GM12878 (cell line): ENCODE measurements at regions not wholly inside any gene's neighbourhood (a gene's known extent, or its start where the extent isn't known, plus 50 kb on each side); places are given as distances from the start of the nearest gene placed in this dataset.

ENCODE experiments used
- ATAC-seq: fragments of 200-7000 bp; cut with Tn5 transposase; 3 replicates; pipeline ENCODE4 v1.9.1; 2020; ENCODE audit warnings: mild to moderate bottlenecking, moderate library complexity
- BruUV-seq: library from RNA; stranded (reverse); fragments of 400-500 nt; replicated peaks from 2 replicates; lab custom pipeline; 2021; lab: Mats Ljungman, UMichigan
- CTCF ChIA-PET: fragments of 300-600 bp; sonication (Branson Sonifier 250); formaldehyde crosslinking; extraction: SDS; loops from one replicate; lab custom pipeline; 2021; ENCODE audit warnings: inconsistent platforms; lab: Yijun Ruan, JAX
- POLR2A ChIA-PET: fragments of 350-600 bp; formaldehyde crosslinking; extraction: SDS; loops from one replicate; lab custom pipeline; 2021; ENCODE audit warnings: inconsistent platforms; lab: Charles Lee
- RAD21 ChIA-PET: fragments of 300-600 bp; sonication (Branson Sonifier 250); formaldehyde crosslinking; loops from one replicate; lab custom pipeline; 2023; ENCODE audit warnings: antibody characterized with exemption; ENCODE audit not compliant: unreplicated experiment; lab: Charles Lee
- SMC1A ChIA-PET: fragments of 300-600 bp; sonication (Branson Sonifier 250); formaldehyde crosslinking; loops from one replicate; lab custom pipeline; 2023; ENCODE audit not compliant: unreplicated experiment, uncharacterized antibody; lab: Charles Lee
- DNase-seq: peaks from one replicate; pipeline ENCODE4 v3.0.0-alpha.2; 2011; ENCODE audit warnings: low read depth, low spot score
- FAIRE-seq: peaks from 3 replicates; lab custom pipeline; 2011; peaks lifted over from hg19 to GRCh38; lab: Jason Lieb, UNC
- H2AFZ ChIP-seq: 2 replicates; pipeline ENCODE4 v1.6.0; 2011; ENCODE audit warnings: low read depth, low read length, control low read depth; ENCODE audit not compliant: control insufficient read depth
- H3K27ac ChIP-seq: 2 replicates; pipeline ENCODE4 v1.5.1; 2011; ENCODE audit warnings: control low read depth; ENCODE audit not compliant: control insufficient read depth, insufficient read depth
- H3K27me3 ChIP-seq, 2 experiments: replicated peaks in 1 of 2; 2 replicates each; pipeline versions ENCODE4 v1.6.0 to v1.6.1; 2011; ENCODE audit warnings: low read length in 1 of 2; ENCODE audit not compliant: control insufficient read depth in 2 of 2, insufficient read depth in 2 of 2
- H3K36me3 ChIP-seq, 2 experiments: 2 replicates each; pipeline ENCODE4 v1.5.1; 2011; ENCODE audit warnings: low read length in 1 of 2; ENCODE audit not compliant: control insufficient read depth in 2 of 2, insufficient read depth in 2 of 2
- H3K4me1 ChIP-seq: 2 replicates; pipeline ENCODE4 v1.6.1; 2011; ENCODE audit warnings: mild to moderate bottlenecking, low read length, moderate library complexity, mixed read lengths; ENCODE audit not compliant: control insufficient read depth, insufficient read depth
- H3K4me2 ChIP-seq: 2 replicates; pipeline ENCODE4 v1.6.0; 2011; ENCODE audit warnings: control low read depth; ENCODE audit not compliant: control insufficient read depth, insufficient read depth
- H3K4me3 ChIP-seq: fragments of 200-600 bp; sonication (generic); 2 replicates; pipeline ENCODE4 v1.5.1; 2016
- H3K79me2 ChIP-seq: 2 replicates; pipeline ENCODE4 v1.6.0; 2011; ENCODE audit warnings: low read length; ENCODE audit not compliant: control insufficient read depth, insufficient read depth
- H3K9ac ChIP-seq: 2 replicates; pipeline ENCODE4 v1.8.0; 2011; ENCODE audit warnings: low read length, control low read depth, mixed read lengths; ENCODE audit not compliant: control insufficient read depth, insufficient read depth
- H3K9me3 ChIP-seq: replicated peaks from 3 replicates; pipeline ENCODE4 v1.5.1; 2011; ENCODE audit warnings: mild to moderate bottlenecking, low read length; ENCODE audit not compliant: control insufficient read depth, insufficient read depth
- H4K20me1 ChIP-seq: 2 replicates; pipeline ENCODE4 v1.6.0; 2011; ENCODE audit not compliant: control insufficient read depth, insufficient read depth
- ATF7 ChIP-seq: fragments of 450-650 bp; IDR thresholded peaks from 2 replicates; pipeline ENCODE4 v1.6.1; 2016; ENCODE audit warnings: low read depth, mild to moderate bottlenecking
- DPF2 ChIP-seq: fragments of 450-650 bp; IDR thresholded peaks from 2 replicates; pipeline ENCODE4 v1.6.1; 2017; ENCODE audit warnings: mild to moderate bottlenecking
- FOS ChIP-seq: IDR thresholded peaks from 3 replicates; pipeline ENCODE4 v1.6.1; 2011; ENCODE audit warnings: borderline replicate concordance; ENCODE audit not compliant: insufficient read length; ENCODE audit errors: extremely low read depth
- FOXK2 ChIP-seq: fragments of 450-650 bp; IDR thresholded peaks from 2 replicates; pipeline ENCODE4 v1.6.1; 2017; ENCODE audit warnings: mild to moderate bottlenecking, moderate library complexity
- IRF4 ChIP-seq: IDR thresholded peaks from 2 replicates; pipeline ENCODE4 v1.6.1; 2011; ENCODE audit warnings: low read depth, low read length
- KDM1A ChIP-seq: fragments of 200-600 bp; sonication (generic); IDR thresholded peaks from 2 replicates; pipeline ENCODE4 v1.6.1; 2016; ENCODE audit warnings: borderline replicate concordance
- NFYA ChIP-seq: IDR thresholded peaks from 2 replicates; pipeline ENCODE4 v1.6.1; 2011; ENCODE audit warnings: low read depth, mild to moderate bottlenecking, low read length, improper control_type of control experiment, borderline replicate concordance
- SMARCA5 ChIP-seq: fragments of 450-650 bp; IDR thresholded peaks from 2 replicates; pipeline ENCODE4 v1.6.1; 2017; ENCODE audit warnings: mild to moderate bottlenecking
- SMC3 ChIP-seq: IDR thresholded peaks from 2 replicates; pipeline ENCODE4 v1.6.1; 2011; ENCODE audit warnings: low read length, improper control_type of control experiment, borderline replicate concordance
- SUPT20H ChIP-seq: IDR thresholded peaks from 2 replicates; pipeline ENCODE4 v1.6.1; 2011; ENCODE audit warnings: low read depth, mild to moderate bottlenecking, low read length, moderate library complexity, borderline replicate concordance; ENCODE audit not compliant: control insufficient read depth
- TCF7 ChIP-seq: IDR thresholded peaks from 2 replicates; pipeline ENCODE4 v1.6.1; 2014; ENCODE audit warnings: antibody characterized with exemption, borderline replicate concordance
- YBX1 ChIP-seq: fragments of 450-650 bp; IDR thresholded peaks from 2 replicates; pipeline ENCODE4 v1.6.1; 2016; ENCODE audit warnings: antibody characterized with exemption
- ZNF622 ChIP-seq: fragments of 450-650 bp; IDR thresholded peaks from 2 replicates; pipeline ENCODE4 v1.6.1; 2017; ENCODE audit warnings: mild to moderate bottlenecking, inconsistent platforms
- WGBS: methylation state at CpG from one replicate; pipeline ENCODE4 v1.1.6; 2016; ENCODE audit warnings: low lambda C conversion rate; ENCODE audit not compliant: insufficient replicate concordance, insufficient coverage; ENCODE audit errors: missing lambda C conversion rate; 5-methylcytosine and 5-hydroxymethylcytosine counted together
- in situ Hi-C: fragments of 300-500 bp; cut with MboI; formaldehyde crosslinking; loops from 9 replicates; pipeline ENCODE4 v1.14.3; 2018; ENCODE audit warnings: mixed read lengths
- intact Hi-C: fragments of 100-400 bp; cut with micrococcal nuclease; formaldehyde crosslinking; loops from one replicate; pipeline ENCODE4 v1.14.2; 2022; ENCODE audit not compliant: unreplicated experiment
- TF ChIP-seq, protein P1 (sequence below): IDR thresholded peaks from 2 replicates; pipeline ENCODE4 v1.6.1; 2012; ENCODE audit warnings: low read depth, low read length, improper control_type of control experiment
- TF ChIP-seq, protein P2 (sequence below): fragments of 450-650 bp; IDR thresholded peaks from 2 replicates; pipeline ENCODE4 v1.6.1; 2017; ENCODE audit warnings: borderline replicate concordance
- TF ChIP-seq, protein P3 (sequence below): IDR thresholded peaks from 2 replicates; pipeline ENCODE4 v1.6.1; 2011; ENCODE audit warnings: borderline replicate concordance, low read depth, mild to moderate bottlenecking, moderate library complexity, mixed read lengths, low read length; ENCODE audit not compliant: insufficient read depth; ENCODE audit errors: extremely low read length
- TF ChIP-seq, protein P4 (sequence below): fragments of 450-650 bp; IDR thresholded peaks from 2 replicates; pipeline ENCODE4 v1.6.1; 2016; ENCODE audit warnings: mild to moderate bottlenecking

DNA sequence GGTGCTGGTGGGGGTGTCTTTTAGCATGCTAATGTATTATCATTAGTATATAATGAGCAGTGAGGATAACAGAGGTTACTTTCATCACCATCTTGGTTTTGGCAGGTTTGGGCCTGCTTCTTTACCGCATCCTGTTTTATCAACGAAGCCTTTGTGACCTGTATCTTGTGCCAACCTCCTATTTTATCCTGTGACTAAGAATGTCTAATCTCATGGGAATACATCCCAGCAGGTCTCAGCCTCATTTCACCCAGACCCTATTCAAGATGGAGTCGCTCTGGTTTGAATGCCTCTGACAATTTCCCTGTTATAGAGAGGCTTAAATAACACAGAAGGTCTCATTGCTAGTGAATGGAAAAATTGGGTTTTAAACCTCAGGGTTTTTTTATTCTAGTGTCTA, 300.8 kb upstream of the PROX1 start:
- H3K79me2 ChIP-seq: no peaks in the 10 kb centered on the region
- ChIA-PET RAD21 (no interaction called here), POLR2A (no interaction called here), CTCF (no interaction called here), SMC1A (no interaction called here)
- no peak overlapping the region for H3K4me3 ChIP-seq
- H3K27me3 ChIP-seq: no peaks in the 10 kb centered on the region
- H3K36me3 ChIP-seq: no peaks in the 10 kb centered on the region
- WGBS: 16% methylated on average over 3 of the region's 3 CpGs
- H3K9me3 ChIP-seq: no peaks in the 10 kb centered on the region
- FAIRE-seq (no peak), DNase-seq (no peak), ATAC-seq (no peak)
- in situ Hi-C loops: no loop called here
- H3K4me1 ChIP-seq: no peaks in the 10 kb centered on the region
- no peak overlapping the region for H2AFZ ChIP-seq
- H3K9ac ChIP-seq: no peak overlapping the region
- BruUV-seq: no TSS peak
- intact Hi-C loops: no loop called here
- H3K27ac ChIP-seq: no peak overlapping the region
- TF ChIP-seq SMC3 (no peak), SUPT20H (no peak)
- TF ChIP-seq, protein P1, sequence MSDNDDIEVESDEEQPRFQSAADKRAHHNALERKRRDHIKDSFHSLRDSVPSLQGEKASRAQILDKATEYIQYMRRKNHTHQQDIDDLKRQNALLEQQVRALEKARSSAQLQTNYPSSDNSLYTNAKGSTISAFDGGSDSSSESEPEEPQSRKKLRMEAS: no peak
- H4K20me1 ChIP-seq: no peaks in the 10 kb centered on the region
- no peak overlapping the region for H3K4me2 ChIP-seq

DNA sequence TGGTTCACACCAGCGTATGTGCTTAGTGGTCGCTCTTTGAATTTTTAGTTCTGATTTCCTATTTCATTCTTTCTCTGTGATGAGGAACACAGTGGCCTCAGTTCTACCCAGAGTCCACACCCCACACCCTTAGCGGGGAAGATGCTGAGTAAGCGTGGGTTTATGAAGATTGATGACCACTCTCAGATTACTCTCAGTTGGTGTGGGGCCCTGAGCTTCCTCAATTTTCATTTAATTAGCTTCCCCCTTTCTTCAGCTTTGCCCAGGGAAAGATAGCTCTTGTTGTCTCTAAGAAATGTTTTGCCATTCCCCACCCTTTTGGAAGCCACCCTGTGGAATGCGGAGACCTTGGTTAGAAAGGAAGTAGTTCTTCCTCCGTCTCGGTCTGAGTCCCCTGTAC, 299.9 kb upstream of the PROX1 start:
- ATAC-seq (no peak), FAIRE-seq (no peak), DNase-seq (no peak)
- in situ Hi-C loops: no loop called here
- CTCF ChIA-PET: no interaction called here
- RAD21 ChIA-PET: no interaction called here
- no peak overlapping the region for H3K9ac ChIP-seq
- H3K9me3 ChIP-seq: no peaks in the 10 kb centered on the region
- no peak overlapping the region for H2AFZ ChIP-seq
- H3K4me3 ChIP-seq: no peak overlapping the region
- no peaks in the 10 kb centered on the region for H4K20me1 ChIP-seq
- intact Hi-C loops: no loop called here
- H3K27ac ChIP-seq: no peak overlapping the region
- no TSS peak for BruUV-seq
- no peaks in the 10 kb centered on the region for H3K79me2 ChIP-seq
- H3K27me3 ChIP-seq: no peaks in the 10 kb centered on the region
- WGBS: 28% methylated on average over 7 of the region's 7 CpGs
- no peaks in the 10 kb centered on the region for H3K36me3 ChIP-seq
- SMC1A ChIA-PET: no interaction called here
- no peak overlapping the region for H3K4me2 ChIP-seq
- POLR2A ChIA-PET: no interaction called here
- no peaks in the 10 kb centered on the region for H3K4me1 ChIP-seq
- TF ChIP-seq DPF2 (no peak), YBX1 (no peak), ZNF622 (no peak), IRF4 (no peak), ATF7 (no peak), SMARCA5 (no peak), TCF7 (no peak), FOS (no peak), NFYA (no peak), FOXK2 (no peak), KDM1A (no peak)
- TF ChIP-seq, protein P2, sequence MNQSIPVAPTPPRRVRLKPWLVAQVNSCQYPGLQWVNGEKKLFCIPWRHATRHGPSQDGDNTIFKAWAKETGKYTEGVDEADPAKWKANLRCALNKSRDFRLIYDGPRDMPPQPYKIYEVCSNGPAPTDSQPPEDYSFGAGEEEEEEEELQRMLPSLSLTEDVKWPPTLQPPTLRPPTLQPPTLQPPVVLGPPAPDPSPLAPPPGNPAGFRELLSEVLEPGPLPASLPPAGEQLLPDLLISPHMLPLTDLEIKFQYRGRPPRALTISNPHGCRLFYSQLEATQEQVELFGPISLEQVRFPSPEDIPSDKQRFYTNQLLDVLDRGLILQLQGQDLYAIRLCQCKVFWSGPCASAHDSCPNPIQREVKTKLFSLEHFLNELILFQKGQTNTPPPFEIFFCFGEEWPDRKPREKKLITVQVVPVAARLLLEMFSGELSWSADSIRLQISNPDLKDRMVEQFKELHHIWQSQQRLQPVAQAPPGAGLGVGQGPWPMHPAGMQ: no peak
- TF ChIP-seq, protein P3, sequence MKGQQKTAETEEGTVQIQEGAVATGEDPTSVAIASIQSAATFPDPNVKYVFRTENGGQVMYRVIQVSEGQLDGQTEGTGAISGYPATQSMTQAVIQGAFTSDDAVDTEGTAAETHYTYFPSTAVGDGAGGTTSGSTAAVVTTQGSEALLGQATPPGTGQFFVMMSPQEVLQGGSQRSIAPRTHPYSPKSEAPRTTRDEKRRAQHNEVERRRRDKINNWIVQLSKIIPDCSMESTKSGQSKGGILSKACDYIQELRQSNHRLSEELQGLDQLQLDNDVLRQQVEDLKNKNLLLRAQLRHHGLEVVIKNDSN: no peak
- TF ChIP-seq, protein P4, sequence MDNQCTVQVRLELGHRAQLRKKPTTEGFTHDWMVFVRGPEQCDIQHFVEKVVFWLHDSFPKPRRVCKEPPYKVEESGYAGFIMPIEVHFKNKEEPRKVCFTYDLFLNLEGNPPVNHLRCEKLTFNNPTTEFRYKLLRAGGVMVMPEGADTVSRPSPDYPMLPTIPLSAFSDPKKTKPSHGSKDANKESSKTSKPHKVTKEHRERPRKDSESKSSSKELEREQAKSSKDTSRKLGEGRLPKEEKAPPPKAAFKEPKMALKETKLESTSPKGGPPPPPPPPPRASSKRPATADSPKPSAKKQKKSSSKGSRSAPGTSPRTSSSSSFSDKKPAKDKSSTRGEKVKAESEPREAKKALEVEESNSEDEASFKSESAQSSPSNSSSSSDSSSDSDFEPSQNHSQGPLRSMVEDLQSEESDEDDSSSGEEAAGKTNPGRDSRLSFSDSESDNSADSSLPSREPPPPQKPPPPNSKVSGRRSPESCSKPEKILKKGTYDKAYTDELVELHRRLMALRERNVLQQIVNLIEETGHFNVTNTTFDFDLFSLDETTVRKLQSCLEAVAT: no peak
